Liver (tissue), 8 donors: ENCODE measurements at regions not wholly inside any gene's neighbourhood (a gene's known extent, or its start where the extent isn't known, plus 50 kb on each side); places are given as distances from the start of the nearest gene placed in this dataset.

Experiments used
- DNase-seq: peaks from one replicate; pipeline ENCODE4 v3.0.0-alpha.2; 2017; ENCODE audit warnings: low spot score
- H3K27ac ChIP-seq, 2 donors: one replicate each; pipeline ENCODE4 v1.7.0; 2013; ENCODE audit warnings: inconsistent platforms in 2 of 2, low read length in 2 of 2, control low read depth in 1 of 2, low read depth in 1 of 2, mild to moderate bottlenecking in 1 of 2
- H3K27me3 ChIP-seq, 4 donors: one replicate each; pipeline versions ENCODE4 v1.6.1 to v1.7.0; 2013; ENCODE audit warnings: low read length in 3 of 4, inconsistent platforms in 1 of 4, mild to moderate bottlenecking in 1 of 4, moderate library complexity in 1 of 4; ENCODE audit not compliant: control insufficient read depth in 4 of 4, insufficient read depth in 4 of 4
- H3K36me3 ChIP-seq, 4 donors: one replicate each; pipeline versions ENCODE4 v1.6.1 to v1.7.0; 2013; ENCODE audit warnings: low read length in 3 of 4, mild to moderate bottlenecking in 3 of 4, low read depth in 1 of 4, moderate library complexity in 1 of 4; ENCODE audit not compliant: control insufficient read depth in 4 of 4, insufficient read depth in 3 of 4
- H3K4me1 ChIP-seq, 4 donors: one replicate each; pipeline versions ENCODE4 v1.6.1 to v1.7.0; 2013; ENCODE audit warnings: low read length in 3 of 4, mild to moderate bottlenecking in 3 of 4, moderate library complexity in 1 of 4; ENCODE audit not compliant: control insufficient read depth in 4 of 4, insufficient read depth in 4 of 4
- H3K4me3 ChIP-seq, 3 donors: one replicate each; pipeline versions ENCODE4 v1.6.1 to v1.7.0; 2013; ENCODE audit warnings: low read length in 3 of 3, control low read depth in 1 of 3, low read depth in 1 of 3, mild to moderate bottlenecking in 1 of 3
- H3K9ac ChIP-seq, 2 donors: one replicate each; pipeline ENCODE4 v1.7.0; 2013; ENCODE audit warnings: low read length in 2 of 2, mild to moderate bottlenecking in 2 of 2, moderate library complexity in 2 of 2, control low read depth in 1 of 2, low read depth in 1 of 2
- H3K9me3 ChIP-seq, 4 donors: one replicate each; pipeline versions ENCODE4 v1.6.1 to v1.7.0; 2013; ENCODE audit warnings: low read length in 3 of 4; ENCODE audit not compliant: control insufficient read depth in 4 of 4
- CTCF ChIP-seq: fragments of 150-350 bp; IDR thresholded peaks from 2 replicates; pipeline ENCODE4 v1.5.1; 2017; ENCODE audit warnings: improper control_type of control experiment, low read depth, low read length; ENCODE audit not compliant: missing input control
- EGR1 ChIP-seq, 2 donors: IDR thresholded peaks; 2 replicates each; pipeline ENCODE4 v1.6.1; 2016 to 2018; ENCODE audit warnings: antibody characterized with exemption in 2 of 2, low read depth in 2 of 2
- FOXA1 ChIP-seq: IDR thresholded peaks from 2 replicates; pipeline ENCODE4 v1.6.1; 2016; ENCODE audit warnings: antibody characterized with exemption
- FOXA2 ChIP-seq: IDR thresholded peaks from 2 replicates; pipeline ENCODE4 v1.6.1; 2016; ENCODE audit warnings: antibody characterized with exemption
- GABPA ChIP-seq, 2 donors: IDR thresholded peaks in 1 of 2; conservative IDR thresholded peaks in 1 of 2; 2 replicates each; pipeline ENCODE4 v1.6.1; 2016; ENCODE audit warnings: antibody characterized with exemption in 2 of 2, mild to moderate bottlenecking in 1 of 2, moderate library complexity in 1 of 2
- HNF4A ChIP-seq, 2 donors: conservative IDR thresholded peaks; 2 replicates each; pipeline ENCODE4 v1.6.1; 2016; ENCODE audit warnings: antibody characterized with exemption in 2 of 2, mild to moderate bottlenecking in 2 of 2
- HNF4G ChIP-seq: IDR thresholded peaks from 2 replicates; pipeline ENCODE4 v1.6.1; 2016; ENCODE audit warnings: antibody characterized with exemption
- JUND ChIP-seq, 2 donors: IDR thresholded peaks; 2 replicates each; pipeline ENCODE4 v1.6.1; 2016; ENCODE audit warnings: antibody characterized with exemption in 2 of 2
- NR2F2 ChIP-seq: IDR thresholded peaks from 2 replicates; pipeline ENCODE4 v1.6.1; 2016; ENCODE audit warnings: antibody characterized with exemption
- RAD21 ChIP-seq, 2 donors: IDR thresholded peaks; 2 replicates each; pipeline ENCODE4 v1.6.1; 2016; ENCODE audit warnings: antibody characterized with exemption in 2 of 2, mild to moderate bottlenecking in 2 of 2
- REST ChIP-seq: IDR thresholded peaks from 2 replicates; pipeline ENCODE4 v1.6.1; 2016; ENCODE audit warnings: antibody characterized with exemption, mild to moderate bottlenecking
- RXRA ChIP-seq, 2 donors: IDR thresholded peaks; 2 replicates each; pipeline ENCODE4 v1.6.1; 2017 to 2018; ENCODE audit warnings: antibody characterized with exemption in 2 of 2, mild to moderate bottlenecking in 1 of 2
- SP1 ChIP-seq: IDR thresholded peaks from 2 replicates; pipeline ENCODE4 v1.6.1; 2018; ENCODE audit warnings: antibody characterized with exemption, mild to moderate bottlenecking
- TAF1 ChIP-seq: conservative IDR thresholded peaks from 2 replicates; pipeline ENCODE4 v1.6.1; 2016; ENCODE audit warnings: antibody characterized with exemption, mild to moderate bottlenecking
- YY1 ChIP-seq: IDR thresholded peaks from 2 replicates; pipeline ENCODE4 v1.6.1; 2016; ENCODE audit warnings: antibody characterized with exemption, mild to moderate bottlenecking
- WGBS: extraction: QIAGEN DNeasy Blood & Tissue Kit; methylation state at CpG from one replicate; pipeline ENCODE4 v1.1.7; 2013; 5-methylcytosine and 5-hydroxymethylcytosine counted together
- TF ChIP-seq, protein P1 (sequence below): IDR thresholded peaks from 2 replicates; pipeline ENCODE4 v1.6.1; 2016; ENCODE audit warnings: antibody characterized with exemption
- TF ChIP-seq, protein P2 (sequence below): IDR thresholded peaks from 2 replicates; pipeline ENCODE4 v1.6.1; 2016; ENCODE audit warnings: antibody characterized with exemption
- TF ChIP-seq, protein P3 (sequence below): IDR thresholded peaks from 2 replicates; pipeline ENCODE4 v1.6.1; 2016; ENCODE audit warnings: antibody characterized with exemption
- donor health status: healthy.
- donor health status: healthy.
- donor health status: healthy.
- donor health status: healthy.
- donor health status: healthy.

GRCh38 chr14:83913476-83913875 lies 1616.5 kb upstream of the FLRT2 start:
- H3K9ac ChIP-seq = no peak overlapping the region
- no peaks in the 10 kb centered on the region for H3K9me3 ChIP-seq
- no peak for TF ChIP-seq HNF4A (conservative IDR thresholded peaks at IDR 0.05)
- no peak for TF ChIP-seq FOXA1
- TF ChIP-seq CTCF = no peak
- TF ChIP-seq GABPA (IDR thresholded peaks at IDR 0.05 in 1 of 2, conservative IDR thresholded peaks at IDR 0.05 in 1 of 2) = no peak
- no peak for TF ChIP-seq RAD21 (IDR thresholded peaks at IDR 0.05)
- TF ChIP-seq, protein P1, sequence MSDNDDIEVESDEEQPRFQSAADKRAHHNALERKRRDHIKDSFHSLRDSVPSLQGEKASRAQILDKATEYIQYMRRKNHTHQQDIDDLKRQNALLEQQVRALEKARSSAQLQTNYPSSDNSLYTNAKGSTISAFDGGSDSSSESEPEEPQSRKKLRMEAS = no peak
- TF ChIP-seq, protein P2, sequence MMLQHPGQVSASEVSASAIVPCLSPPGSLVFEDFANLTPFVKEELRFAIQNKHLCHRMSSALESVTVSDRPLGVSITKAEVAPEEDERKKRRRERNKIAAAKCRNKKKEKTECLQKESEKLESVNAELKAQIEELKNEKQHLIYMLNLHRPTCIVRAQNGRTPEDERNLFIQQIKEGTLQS = no peak
- TF ChIP-seq HNF4G = no peak
- no peak for TF ChIP-seq YY1
- TF ChIP-seq REST = no peak
- TF ChIP-seq EGR1 (IDR thresholded peaks at IDR 0.05; ENCODE audit: low read depth in 2 of 2) = no peak
- TF ChIP-seq RXRA (IDR thresholded peaks at IDR 0.05) = no peak
- TF ChIP-seq TAF1 = no peak
- TF ChIP-seq, protein P3, sequence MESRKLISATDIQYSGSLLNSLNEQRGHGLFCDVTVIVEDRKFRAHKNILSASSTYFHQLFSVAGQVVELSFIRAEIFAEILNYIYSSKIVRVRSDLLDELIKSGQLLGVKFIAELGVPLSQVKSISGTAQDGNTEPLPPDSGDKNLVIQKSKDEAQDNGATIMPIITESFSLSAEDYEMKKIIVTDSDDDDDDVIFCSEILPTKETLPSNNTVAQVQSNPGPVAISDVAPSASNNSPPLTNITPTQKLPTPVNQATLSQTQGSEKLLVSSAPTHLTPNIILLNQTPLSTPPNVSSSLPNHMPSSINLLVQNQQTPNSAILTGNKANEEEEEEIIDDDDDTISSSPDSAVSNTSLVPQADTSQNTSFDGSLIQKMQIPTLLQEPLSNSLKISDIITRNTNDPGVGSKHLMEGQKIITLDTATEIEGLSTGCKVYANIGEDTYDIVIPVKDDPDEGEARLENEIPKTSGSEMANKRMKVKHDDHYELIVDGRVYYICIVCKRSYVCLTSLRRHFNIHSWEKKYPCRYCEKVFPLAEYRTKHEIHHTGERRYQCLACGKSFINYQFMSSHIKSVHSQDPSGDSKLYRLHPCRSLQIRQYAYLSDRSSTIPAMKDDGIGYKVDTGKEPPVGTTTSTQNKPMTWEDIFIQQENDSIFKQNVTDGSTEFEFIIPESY = no peak
- TF ChIP-seq JUND (IDR thresholded peaks at IDR 0.05) = no peak
- TF ChIP-seq SP1 = no peak
- TF ChIP-seq NR2F2 = no peak
- no peak for TF ChIP-seq FOXA2
- H3K36me3 ChIP-seq = no peaks in the 10 kb centered on the region
- no peak for DNase-seq
- no peaks in the 10 kb centered on the region for H3K4me1 ChIP-seq
- H3K4me3 ChIP-seq = no peak overlapping the region
- 67% methylated on average over 1 of the region's 1 CpG for WGBS
- no peak overlapping the region for H3K27ac ChIP-seq
- no peaks in the 10 kb centered on the region for H3K27me3 ChIP-seq

GRCh38 chr14:83918546-83918945 lies 1611.4 kb upstream of the FLRT2 start:
- WGBS = 82% methylated on average over 2 of the region's 2 CpGs
- Histone ChIP-seq H3K9me3 (no peaks in the 10 kb centered on the region), H3K27ac (no peak overlapping the region), H3K4me3 (no peak overlapping the region), H3K36me3 (no peaks in the 10 kb centered on the region), H3K9ac (no peak overlapping the region), H3K27me3 (no peaks in the 10 kb centered on the region), H3K4me1 (no peaks in the 10 kb centered on the region)
- no peak for DNase-seq
- TF ChIP-seq REST (no peak), FOXA2 (no peak), FOXA1 (no peak), GABPA (IDR thresholded peaks at IDR 0.05 in 1 of 2, conservative IDR thresholded peaks at IDR 0.05 in 1 of 2) (no peak), NR2F2 (no peak), EGR1 (IDR thresholded peaks at IDR 0.05; ENCODE audit: low read depth in 2 of 2) (no peak), YY1 (no peak), CTCF (no peak), HNF4A (conservative IDR thresholded peaks at IDR 0.05) (no peak), SP1 (no peak)
- TF ChIP-seq, protein P1 = no peak
